Gastrocnemius medialis (tissue), 4 donors: ENCODE measurements at regions not wholly inside any gene's neighbourhood (a gene's known extent, or its start where the extent isn't known, plus 50 kb on each side); places are given as distances from the start of the nearest gene placed in this dataset.

Experiments used
- ATAC-seq, 2 donors: fragments of 150-250 bp; one replicate each; pipeline ENCODE4 v1.9.1; 2016
- DNase-seq, 2 donors: peaks; one replicate each; pipeline ENCODE4 v3.0.0-alpha.2; 2019
- H3K27ac ChIP-seq, 4 donors: fragments of 200-600 bp; sonication (generic); 1 replicate in 1 of 4; 2 replicates in 3 of 4; pipeline ENCODE4 v1.5.1; 2016 to 2018; ENCODE audit warnings: mild to moderate bottlenecking in 2 of 4, moderate library complexity in 1 of 4
- H3K27me3 ChIP-seq, 3 donors: fragments of 200-600 bp; sonication (generic) in 2 of 3; 1 replicate in 1 of 3; 2 replicates in 2 of 3; pipeline versions ENCODE4 v1.5.1 to v1.6.0; 2016 to 2019; ENCODE audit warnings: mild to moderate bottlenecking in 1 of 3, moderate library complexity in 1 of 3
- H3K36me3 ChIP-seq, 2 donors: fragments of 200-600 bp; sonication (generic) in 1 of 2; one replicate each; pipeline ENCODE4 v1.5.1; 2017 to 2018
- H3K4me1 ChIP-seq, 2 donors: fragments of 200-600 bp; sonication (generic) in 1 of 2; one replicate each; pipeline ENCODE4 v1.5.1; 2016 to 2017; ENCODE audit warnings: mild to moderate bottlenecking in 2 of 2
- H3K4me3 ChIP-seq, 4 donors: fragments of 200-600 bp; sonication (generic) in 3 of 4; 1 replicate in 1 of 4; 2 replicates in 3 of 4; pipeline ENCODE4 v1.5.1; 2016 to 2019; ENCODE audit warnings: mild to moderate bottlenecking in 2 of 4
- H3K9me3 ChIP-seq, 3 donors: fragments of 200-600 bp; sonication (generic) in 2 of 3; 1 replicate in 1 of 3; 2 replicates in 2 of 3; pipeline ENCODE4 v1.5.1; 2016 to 2019
- CTCF ChIP-seq, 5 experiments: fragments of 450-650 bp in 3 of 5; fragments of 200-600 bp in 2 of 5; sonication (generic) in 2 of 5; IDR thresholded peaks in 4 of 5; conservative IDR thresholded peaks in 1 of 5; 1 replicate in 4 of 5; 2 replicates in 1 of 5; pipeline ENCODE4 v1.5.1; 2016 to 2019; ENCODE audit warnings: antibody characterized with exemption in 5 of 5, mild to moderate bottlenecking in 3 of 5, moderate library complexity in 3 of 5
- POLR2A ChIP-seq, 2 donors: fragments of 450-650 bp; IDR thresholded peaks; one replicate each; pipeline ENCODE4 v1.6.1; 2017; ENCODE audit warnings: antibody characterized with exemption in 2 of 2, mild to moderate bottlenecking in 2 of 2, moderate library complexity in 2 of 2
- in situ Hi-C, 4 donors: fragments of 200-750 bp; cut with MboI; loops; one replicate each; pipeline versions ENCODE4 v1.15.0 to v1.8.0; 2017; ENCODE audit warnings: low sequenced_read_pairs in 4 of 4
- intact Hi-C: fragments of 100-400 bp; cut with DNase I; formaldehyde crosslinking; loops from one replicate; pipeline ENCODE4 v1.15.1; 2023; ENCODE audit warnings: low total_unique reads

GRCh38 chr2:151189125-151189524 is 72.5 kb downstream of the RBM43 start:
- ATAC-seq (no peak), DNase-seq (no peak)
- Histone ChIP-seq H3K4me3 (no peak overlapping the region), H3K36me3 (no peaks in the 10 kb centered on the region), H3K27me3 (no peaks in the 10 kb centered on the region), H3K4me1 (no peaks in the 10 kb centered on the region), H3K27ac (no peak overlapping the region), H3K9me3 (no peaks in the 10 kb centered on the region)
- intact Hi-C loops: no loop called here
- TF ChIP-seq POLR2A (IDR thresholded peaks at IDR 0.05) (no peak), CTCF (IDR thresholded peaks at IDR 0.05 in 4 of 5, conservative IDR thresholded peaks at IDR 0.05 in 1 of 5) (no peak)
- in situ Hi-C loops: no loop called here

GRCh38 chr2:151186011-151186410 is 75.7 kb downstream of the RBM43 start:
- in situ Hi-C loops: no loop called here
- Histone ChIP-seq H3K4me1 (no peaks in the 10 kb centered on the region), H3K36me3 (no peaks in the 10 kb centered on the region), H3K27me3 (no peaks in the 10 kb centered on the region), H3K9me3 (no peaks in the 10 kb centered on the region), H3K4me3 (no peak overlapping the region), H3K27ac (no peak overlapping the region)
- ATAC-seq: no peak
- DNase-seq: no peak
- intact Hi-C loops: no loop called here
- TF ChIP-seq POLR2A (IDR thresholded peaks at IDR 0.05) (no peak), CTCF (IDR thresholded peaks at IDR 0.05 in 4 of 5, conservative IDR thresholded peaks at IDR 0.05 in 1 of 5) (no peak)

- H3K9me3 ChIP-seq: no peaks in the 10 kb centered on the region
- DNase-seq (no peak), ATAC-seq (no peak)
- H3K27me3 ChIP-seq: no peaks in the 10 kb centered on the region
- intact Hi-C loops (no loop called here), in situ Hi-C loops (no loop called here)
- TF ChIP-seq CTCF (IDR thresholded peaks at IDR 0.05 in 4 of 5, conservative IDR thresholded peaks at IDR 0.05 in 1 of 5): no peak
- TF ChIP-seq POLR2A (IDR thresholded peaks at IDR 0.05): no peak
- H3K4me3 ChIP-seq: no peak overlapping the region
- no peaks in the 10 kb centered on the region for H3K4me1 ChIP-seq
- no peak overlapping the region for H3K27ac ChIP-seq
- H3K36me3 ChIP-seq: no peaks in the 10 kb centered on the region
These were observed 78.5 kb downstream of the RBM43 start for GRCh38 chr2:151182899-151183809.

GRCh38 chr2:151182396-151182795 is 79.3 kb downstream of the RBM43 start:
- in situ Hi-C loops: no loop called here
- no peak for DNase-seq

More at GRCh38 chr2:151182396-151182795, 79.3 kb downstream of the RBM43 start:
- no peak overlapping the region for H3K4me3 ChIP-seq
- no peaks in the 10 kb centered on the region for H3K4me1 ChIP-seq
- no peak overlapping the region for H3K27ac ChIP-seq
- intact Hi-C loops: no loop called here
- no peak for ATAC-seq
- no peaks in the 10 kb centered on the region for H3K36me3 ChIP-seq
- TF ChIP-seq CTCF (IDR thresholded peaks at IDR 0.05 in 4 of 5, conservative IDR thresholded peaks at IDR 0.05 in 1 of 5) (no peak), POLR2A (IDR thresholded peaks at IDR 0.05) (no peak)
- H3K27me3 ChIP-seq: no peaks in the 10 kb centered on the region
- no peaks in the 10 kb centered on the region for H3K9me3 ChIP-seq
